GM12878 (cell line): ENCODE measurements at regions not wholly inside any gene's neighbourhood (a gene's known extent, or its start where the extent isn't known, plus 50 kb on each side); places are given as distances from the start of the nearest gene placed in this dataset.

Source experiments
- GATAD2B ChIP-seq: fragments of 450-650 bp; conservative IDR thresholded peaks from 2 replicates; pipeline ENCODE4 v1.6.1; 2017; ENCODE audit warnings: low read depth, mild to moderate bottlenecking, moderate library complexity
- HDAC6 ChIP-seq: fragments of 200-600 bp; sonication (generic); IDR thresholded peaks from one replicate; pipeline ENCODE4 v1.8.0; 2017; ENCODE audit warnings: antibody characterized with exemption; ENCODE audit not compliant: unreplicated experiment
- NFIC ChIP-seq: IDR thresholded peaks from 2 replicates; pipeline ENCODE4 v1.6.1; 2012; ENCODE audit warnings: low read depth, mild to moderate bottlenecking, inconsistent platforms, low read length, moderate library complexity
- NR2C1 ChIP-seq: fragments of 450-650 bp; IDR thresholded peaks from 2 replicates; pipeline ENCODE4 v1.6.1; 2017; ENCODE audit warnings: antibody characterized with exemption, mild to moderate bottlenecking, moderate library complexity
- RB1 ChIP-seq: fragments of 450-650 bp; formaldehyde crosslinking; IDR thresholded peaks from 2 replicates; pipeline ENCODE4 v1.6.1; 2017; ENCODE audit warnings: mild to moderate bottlenecking, borderline replicate concordance
- RELB ChIP-seq: fragments of 450-650 bp; IDR thresholded peaks from 2 replicates; pipeline ENCODE4 v1.6.1; 2017; ENCODE audit warnings: low read depth, mild to moderate bottlenecking, moderate library complexity
- REST ChIP-seq: IDR thresholded peaks from 2 replicates; pipeline ENCODE4 v1.6.1; 2012; ENCODE audit warnings: mild to moderate bottlenecking, low read depth, low read length
- RUNX3 ChIP-seq: IDR thresholded peaks from 2 replicates; pipeline ENCODE4 v1.6.1; 2012; ENCODE audit warnings: low read length, inconsistent platforms
- TF ChIP-seq, protein P1 (sequence below): fragments of 450-650 bp; formaldehyde crosslinking; IDR thresholded peaks from 2 replicates; pipeline ENCODE4 v1.4.0; 2020; ENCODE audit warnings: mild to moderate bottlenecking, moderate library complexity

GRCh38 chr6:9540126-9540525, 874.7 kb downstream of the TFAP2A start (continued):
- TF ChIP-seq, protein P1, sequence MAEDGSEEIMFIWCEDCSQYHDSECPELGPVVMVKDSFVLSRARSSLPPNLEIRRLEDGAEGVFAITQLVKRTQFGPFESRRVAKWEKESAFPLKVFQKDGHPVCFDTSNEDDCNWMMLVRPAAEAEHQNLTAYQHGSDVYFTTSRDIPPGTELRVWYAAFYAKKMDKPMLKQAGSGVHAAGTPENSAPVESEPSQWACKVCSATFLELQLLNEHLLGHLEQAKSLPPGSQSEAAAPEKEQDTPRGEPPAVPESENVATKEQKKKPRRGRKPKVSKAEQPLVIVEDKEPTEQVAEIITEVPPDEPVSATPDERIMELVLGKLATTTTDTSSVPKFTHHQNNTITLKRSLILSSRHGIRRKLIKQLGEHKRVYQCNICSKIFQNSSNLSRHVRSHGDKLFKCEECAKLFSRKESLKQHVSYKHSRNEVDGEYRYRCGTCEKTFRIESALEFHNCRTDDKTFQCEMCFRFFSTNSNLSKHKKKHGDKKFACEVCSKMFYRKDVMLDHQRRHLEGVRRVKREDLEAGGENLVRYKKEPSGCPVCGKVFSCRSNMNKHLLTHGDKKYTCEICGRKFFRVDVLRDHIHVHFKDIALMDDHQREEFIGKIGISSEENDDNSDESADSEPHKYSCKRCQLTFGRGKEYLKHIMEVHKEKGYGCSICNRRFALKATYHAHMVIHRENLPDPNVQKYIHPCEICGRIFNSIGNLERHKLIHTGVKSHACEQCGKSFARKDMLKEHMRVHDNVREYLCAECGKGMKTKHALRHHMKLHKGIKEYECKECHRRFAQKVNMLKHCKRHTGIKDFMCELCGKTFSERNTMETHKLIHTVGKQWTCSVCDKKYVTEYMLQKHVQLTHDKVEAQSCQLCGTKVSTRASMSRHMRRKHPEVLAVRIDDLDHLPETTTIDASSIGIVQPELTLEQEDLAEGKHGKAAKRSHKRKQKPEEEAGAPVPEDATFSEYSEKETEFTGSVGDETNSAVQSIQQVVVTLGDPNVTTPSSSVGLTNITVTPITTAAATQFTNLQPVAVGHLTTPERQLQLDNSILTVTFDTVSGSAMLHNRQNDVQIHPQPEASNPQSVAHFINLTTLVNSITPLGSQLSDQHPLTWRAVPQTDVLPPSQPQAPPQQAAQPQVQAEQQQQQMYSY (CRISPR knock-in tag): no peak
- no peak for TF ChIP-seq REST
- no peak for TF ChIP-seq HDAC6
- no peak for TF ChIP-seq RUNX3
- no peak for TF ChIP-seq NR2C1
- no peak for TF ChIP-seq RB1
- no peak for TF ChIP-seq GATAD2B
- TF ChIP-seq NFIC: no peak
- TF ChIP-seq RELB: no peak
